ENCODE measurements at regions not wholly inside any gene's neighbourhood (a gene's known extent, or its start where the extent isn't known, plus 50 kb on each side); places are given as distances from the start of the nearest gene placed in this dataset.

DNA sequence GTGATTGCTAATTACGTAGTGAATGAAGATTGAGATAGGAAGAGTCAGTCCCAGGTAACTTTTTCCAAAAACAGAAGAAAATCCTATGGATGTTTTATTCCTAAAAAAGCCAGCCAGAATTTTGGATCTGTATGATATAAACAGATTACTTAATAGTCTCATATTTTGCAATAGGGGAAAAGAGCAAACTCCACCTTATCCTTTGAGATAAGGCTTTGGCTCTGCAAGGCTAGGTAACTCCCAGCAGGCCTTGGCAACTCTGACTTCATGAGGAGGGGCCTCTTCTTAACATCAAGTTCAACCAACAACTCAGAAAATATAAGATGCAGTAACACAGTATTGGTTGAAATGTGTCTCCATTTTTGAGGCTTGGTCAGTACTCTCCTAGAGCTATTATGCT, 98.7 kb upstream of the SLC4A4 start:
- no peak for DNase-seq (ENCODE audit: low read depth)

DNA sequence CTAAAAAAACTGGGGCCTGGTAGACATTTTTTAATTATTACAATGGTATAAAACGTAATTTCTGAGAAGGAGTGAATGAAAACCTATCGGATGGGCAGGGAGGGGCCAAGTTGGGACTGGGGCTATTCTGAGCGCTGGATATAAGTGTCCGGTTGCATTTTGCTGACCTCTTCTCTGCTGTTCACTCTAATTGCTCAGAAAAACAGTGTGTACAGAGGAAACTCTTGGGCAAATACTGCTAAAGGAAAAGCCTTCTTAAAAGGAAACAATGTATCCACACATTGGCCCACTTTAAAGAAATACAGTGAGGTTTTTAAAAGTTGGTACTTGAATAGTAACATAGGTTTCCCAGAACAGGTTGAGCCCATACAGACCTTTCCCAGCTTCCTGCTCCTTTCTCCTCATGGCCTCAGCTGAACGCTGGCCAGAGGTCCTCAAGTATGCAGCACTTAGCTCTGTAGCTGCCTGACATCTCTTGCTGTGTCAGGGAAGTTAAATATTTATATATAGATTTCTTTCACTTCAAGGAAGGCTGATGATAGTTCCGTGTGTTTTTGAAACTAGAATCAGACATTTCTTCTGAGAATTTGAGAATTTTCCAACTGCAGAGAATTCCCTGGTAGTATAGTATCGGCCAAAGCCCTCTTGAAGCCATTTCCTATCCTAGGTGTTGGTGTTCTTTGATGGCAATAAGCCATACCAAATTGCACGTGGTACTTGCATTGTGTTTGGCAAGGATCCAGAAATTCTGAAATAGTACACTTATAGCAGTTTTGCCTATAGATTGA, 97.1 kb upstream of the SLC4A4 start:
- DNase-seq (ENCODE audit: low read depth): no peak

DNA sequence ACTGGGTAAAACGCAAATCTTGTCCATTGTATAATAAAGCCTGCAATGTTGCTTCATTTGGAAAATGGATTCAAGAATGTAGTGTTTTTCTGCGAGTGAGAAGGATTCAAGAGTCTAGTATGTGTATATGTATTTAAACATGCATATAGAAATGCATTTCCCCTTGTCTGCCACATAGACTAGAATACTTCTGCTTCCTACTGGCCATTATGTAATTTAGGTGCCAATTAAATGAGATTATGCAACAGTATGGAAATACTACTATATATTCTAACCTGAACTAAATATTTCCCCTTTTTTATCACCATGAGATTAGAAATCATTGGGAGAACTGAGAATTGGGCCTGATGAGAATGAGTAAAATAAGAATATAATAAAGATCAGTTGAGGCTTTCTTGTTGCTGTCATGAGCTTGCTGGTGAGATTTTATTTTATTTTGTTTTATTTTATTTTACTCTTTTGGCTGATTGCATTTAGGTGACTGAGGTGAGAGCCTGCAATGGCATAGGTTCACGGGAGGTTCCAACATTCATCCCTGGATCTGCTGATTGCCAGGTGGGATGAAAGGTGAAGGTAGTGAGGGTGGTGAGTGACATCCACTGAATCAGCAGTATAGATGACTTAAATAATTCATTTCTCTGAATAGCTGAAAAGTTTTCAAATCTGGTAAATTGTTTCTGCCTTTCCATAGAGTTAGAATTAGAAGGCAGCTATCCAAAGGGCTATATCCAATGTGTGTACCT, 95.6 kb upstream of the SLC4A4 start:
- DNase-seq (ENCODE audit: low read depth): no peak

DNA sequence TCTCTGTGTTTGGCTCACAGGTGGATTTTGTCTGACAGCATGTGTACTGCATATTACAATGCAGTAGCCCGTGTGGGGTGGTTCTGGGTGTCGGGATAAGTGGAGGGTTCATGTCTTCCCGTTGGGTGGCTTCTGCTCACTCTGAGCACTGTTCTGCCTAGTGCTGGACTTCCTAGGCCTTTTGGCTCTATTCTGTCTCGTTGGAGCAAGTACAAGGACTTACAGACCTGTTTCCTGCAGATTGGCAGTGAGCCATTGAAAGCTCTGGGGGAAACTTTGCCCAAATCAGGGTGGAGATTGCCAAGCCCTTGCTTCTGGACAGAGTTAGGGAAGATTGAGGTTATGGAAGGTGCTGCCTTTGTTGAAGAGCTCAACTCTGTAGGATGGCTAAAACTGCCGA, 91.1 kb upstream of the SLC4A4 start:
- no peak for DNase-seq (ENCODE audit: low read depth)

DNA sequence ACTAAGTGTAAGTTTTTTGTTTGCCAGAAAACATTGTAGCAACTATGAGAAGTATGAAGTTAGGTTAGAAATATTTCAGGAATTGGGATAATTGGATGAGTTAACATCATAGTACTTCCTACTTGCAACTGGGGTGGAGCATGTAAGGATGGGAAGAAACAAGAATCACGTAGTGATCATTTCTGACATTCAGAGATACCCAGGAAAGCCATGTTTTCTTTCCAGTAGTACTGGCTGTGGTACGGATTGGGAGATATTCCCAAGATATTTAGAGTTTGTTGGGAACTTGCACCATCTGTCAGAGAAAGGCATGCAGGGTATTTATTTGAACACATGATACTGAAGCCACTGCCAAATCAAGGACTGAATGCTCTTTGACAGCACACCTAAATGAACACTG, 87.6 kb upstream of the SLC4A4 start:
- DNase-seq (ENCODE audit: low read depth): peak; percentile 59

DNA sequence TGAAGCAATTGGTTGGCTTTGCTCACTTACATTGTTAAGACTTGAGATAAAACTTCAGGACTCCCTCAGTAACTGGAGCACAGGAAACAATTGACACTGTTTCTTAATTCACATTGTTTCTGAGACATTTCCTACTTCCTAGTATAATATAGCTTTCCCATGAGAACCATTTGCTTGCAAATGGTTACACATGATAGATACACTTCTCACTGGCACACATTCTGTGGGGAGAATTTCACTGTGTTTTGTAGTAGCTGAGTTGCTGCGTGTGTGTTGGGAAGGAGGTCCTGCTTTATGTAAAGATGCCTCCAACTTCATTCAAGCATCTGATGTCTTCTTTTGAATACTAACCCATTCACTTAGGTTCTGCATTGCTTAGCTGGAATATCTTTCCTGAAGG, 85.3 kb upstream of the SLC4A4 start:
- no peak for DNase-seq (ENCODE audit: low read depth)

DNA sequence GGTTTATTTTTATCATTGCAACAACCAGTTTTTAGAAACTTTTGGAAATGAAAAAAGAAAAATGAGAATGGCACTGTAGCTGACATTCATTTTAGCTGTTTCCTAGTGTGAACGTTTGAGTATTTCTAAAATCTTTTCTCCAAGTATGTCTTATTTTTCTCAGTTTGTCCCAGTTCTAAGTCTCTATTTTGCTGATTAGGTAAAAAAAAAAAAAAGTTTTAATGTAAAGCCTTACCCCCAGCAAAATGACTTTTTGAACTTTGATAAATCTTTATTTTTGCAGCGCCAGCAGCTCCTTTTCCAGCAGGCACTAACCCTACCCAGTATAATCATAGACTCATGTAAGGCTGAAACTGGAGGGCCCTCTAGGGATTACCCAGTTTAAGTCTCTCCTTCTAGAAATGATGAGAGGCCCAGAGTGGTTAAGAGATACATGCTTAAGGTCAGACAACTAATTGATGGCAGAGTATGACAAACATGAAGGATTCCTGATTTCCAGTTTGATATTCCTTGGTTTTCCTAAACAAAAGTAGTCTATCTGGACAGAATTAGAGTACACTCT, 84.3 kb upstream of the SLC4A4 start:
- DNase-seq (ENCODE audit: low read depth): no peak

DNA sequence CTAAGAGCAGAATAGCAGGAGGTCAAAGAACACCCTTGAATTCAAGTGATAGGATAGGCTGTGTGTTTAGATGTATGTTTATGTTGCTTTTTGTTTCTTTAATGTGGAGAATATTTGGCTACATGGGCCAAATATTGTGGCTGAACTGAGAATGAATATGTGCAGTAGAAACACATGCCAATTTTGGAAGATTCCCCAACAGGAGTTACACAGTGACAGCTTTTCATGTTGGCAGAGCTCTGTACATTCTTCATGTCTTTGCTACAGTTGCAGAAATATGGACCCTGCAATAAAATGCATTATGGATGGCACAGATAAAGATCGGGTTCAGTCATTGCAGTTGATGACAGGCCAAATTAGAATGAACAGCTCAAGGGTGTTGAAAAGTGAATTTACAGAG, 82.8 kb upstream of the SLC4A4 start:
- DNase-seq (ENCODE audit: low read depth): no peak

DNA sequence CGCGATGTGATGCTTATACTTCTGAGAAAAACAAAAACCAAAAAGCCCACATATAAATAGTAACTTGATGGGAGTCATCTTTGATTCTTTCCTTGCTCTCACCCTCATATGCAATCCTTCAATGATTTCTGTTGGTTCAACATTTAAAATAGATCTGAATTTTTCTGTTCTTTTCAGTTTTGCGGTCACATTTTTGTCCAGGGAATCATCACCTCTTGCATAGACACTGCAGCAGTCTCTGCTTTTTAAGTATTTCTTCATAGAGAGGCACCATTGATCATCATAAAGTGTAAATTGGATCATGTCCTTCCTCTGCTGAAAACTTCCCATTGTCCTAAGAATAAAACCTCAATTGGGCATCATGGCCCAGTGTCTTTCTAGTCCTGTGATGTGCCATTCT, 81.1 kb upstream of the SLC4A4 start:
- peak; percentile 57 for DNase-seq (ENCODE audit: low read depth)

DNA sequence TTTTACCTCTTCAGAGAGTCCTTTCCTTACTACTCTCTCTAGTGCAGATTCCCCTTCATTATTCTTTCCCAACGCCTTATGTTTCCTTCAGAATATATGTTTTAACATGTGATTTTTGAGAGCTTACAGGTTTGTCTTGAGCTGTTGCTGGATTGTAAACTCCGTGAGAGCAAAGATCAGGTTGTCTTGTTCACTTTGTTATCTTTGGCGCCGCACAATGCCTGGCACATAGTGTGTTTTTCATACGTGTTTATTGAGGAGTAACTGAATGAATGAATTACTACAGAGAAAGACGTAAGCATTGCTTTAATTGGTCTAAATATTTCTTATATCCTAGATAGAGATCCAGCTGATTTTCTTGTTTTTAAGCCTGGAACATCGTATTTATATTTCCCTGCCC, 80.5 kb upstream of the SLC4A4 start:
- DNase-seq (ENCODE audit: low read depth): no peak

DNA sequence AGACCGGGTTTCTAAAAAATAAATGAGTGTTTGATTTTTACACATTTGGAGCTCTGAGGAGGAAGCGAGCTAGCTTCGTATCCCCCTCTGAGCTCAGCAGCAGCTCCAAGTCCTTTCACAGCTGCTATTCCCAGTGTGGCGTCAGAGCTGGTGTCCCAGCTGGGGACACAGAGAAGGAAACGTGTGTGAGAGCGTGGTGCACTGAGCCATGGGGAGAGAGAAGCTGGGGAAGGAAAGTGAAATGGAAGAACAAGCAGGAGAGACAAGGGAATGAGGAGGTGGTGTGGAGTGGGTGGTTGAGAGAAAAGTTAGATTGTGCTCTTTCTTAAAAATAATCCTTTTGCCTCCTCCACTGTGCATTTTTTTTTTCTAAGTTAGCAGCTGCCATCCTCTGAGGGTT, 79.5 kb upstream of the SLC4A4 start:
- no peak for DNase-seq (ENCODE audit: low read depth)

DNA sequence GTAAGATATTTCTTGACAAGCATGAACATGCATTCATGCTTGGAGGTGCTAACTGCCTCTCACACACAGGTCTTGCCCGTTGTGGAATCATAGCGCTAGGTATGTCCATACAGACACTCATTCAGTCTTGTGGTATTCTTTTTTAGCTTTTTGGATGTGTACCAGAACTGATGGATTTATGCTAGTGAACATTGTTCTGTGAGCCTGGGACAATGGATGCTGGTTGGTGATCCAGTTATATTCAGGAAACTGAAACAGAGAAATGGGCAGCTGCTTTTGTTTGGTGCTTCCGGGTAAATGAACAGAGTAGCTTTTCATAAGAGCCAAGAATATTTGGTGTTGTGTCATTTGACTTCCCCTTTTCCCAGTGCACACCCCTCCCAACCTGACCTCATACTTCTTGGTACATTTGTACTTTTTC, 78.9 kb upstream of the SLC4A4 start:
- no peak for DNase-seq (ENCODE audit: low read depth)

DNA sequence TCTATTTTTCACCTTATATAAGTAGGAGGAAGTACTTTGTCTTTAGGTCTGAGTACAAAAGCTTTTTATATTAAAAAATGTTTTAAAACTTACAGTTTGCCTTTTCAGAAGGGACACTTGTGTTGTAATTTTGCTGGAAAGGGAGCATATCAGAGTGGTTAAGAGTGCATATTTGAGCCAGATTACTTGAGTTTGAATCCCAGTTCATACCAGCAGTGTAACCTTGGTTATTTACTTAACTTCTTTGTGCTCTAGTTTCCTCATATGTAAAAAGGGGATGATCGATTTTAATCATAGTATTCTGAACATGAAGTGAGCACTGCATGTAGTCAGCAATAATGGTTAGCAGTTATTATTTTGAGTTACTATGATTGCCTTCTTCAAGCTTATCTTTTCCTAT, 78.3 kb upstream of the SLC4A4 start:
- DNase-seq (ENCODE audit: low read depth): no peak

DNA sequence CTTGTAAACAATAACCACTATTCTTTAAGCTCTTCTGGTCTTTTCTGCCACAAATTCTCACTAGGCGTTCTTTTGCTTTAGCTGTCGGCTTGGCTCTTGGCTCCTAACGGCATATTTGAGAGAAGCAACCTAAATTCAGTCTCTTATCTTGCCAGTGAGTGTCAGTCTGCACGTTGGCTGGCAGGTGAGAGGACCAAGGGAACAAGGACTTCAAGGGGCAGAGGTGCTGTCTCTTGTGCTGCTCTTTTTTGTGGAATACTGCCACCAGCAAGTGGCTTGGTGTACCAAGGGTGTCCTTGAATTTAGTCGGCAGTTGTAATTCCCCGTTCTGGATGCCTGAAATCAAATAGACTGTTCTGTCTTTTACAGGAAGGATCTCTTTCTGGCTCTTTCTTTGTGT, 77.8 kb upstream of the SLC4A4 start:
- DNase-seq (ENCODE audit: low read depth): no peak

DNA sequence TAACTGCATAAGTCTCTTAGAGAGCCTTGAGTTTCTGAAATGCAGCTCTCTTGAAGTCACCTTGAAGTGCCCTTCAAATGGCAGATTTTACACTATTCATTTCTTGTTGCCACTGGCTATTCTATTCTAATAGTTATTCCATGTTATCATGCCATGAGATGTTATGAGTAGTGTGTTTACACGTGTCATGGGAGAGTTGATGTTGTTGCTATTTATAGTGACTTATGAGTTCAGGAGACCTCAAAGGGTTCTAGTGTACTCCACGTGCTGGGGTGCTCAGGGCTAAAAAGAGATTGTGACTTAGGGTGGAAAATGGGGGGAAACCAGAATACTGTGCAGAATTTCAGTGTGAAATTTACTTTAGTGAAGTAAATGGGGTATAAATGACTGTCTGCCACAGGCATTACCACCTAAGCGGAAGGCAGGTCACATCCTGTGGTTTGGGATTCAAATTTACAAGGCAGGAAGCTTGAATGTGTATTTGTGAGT, 77.1 kb upstream of the SLC4A4 start:
- DNase-seq (ENCODE audit: low read depth): peak; percentile 51

DNA sequence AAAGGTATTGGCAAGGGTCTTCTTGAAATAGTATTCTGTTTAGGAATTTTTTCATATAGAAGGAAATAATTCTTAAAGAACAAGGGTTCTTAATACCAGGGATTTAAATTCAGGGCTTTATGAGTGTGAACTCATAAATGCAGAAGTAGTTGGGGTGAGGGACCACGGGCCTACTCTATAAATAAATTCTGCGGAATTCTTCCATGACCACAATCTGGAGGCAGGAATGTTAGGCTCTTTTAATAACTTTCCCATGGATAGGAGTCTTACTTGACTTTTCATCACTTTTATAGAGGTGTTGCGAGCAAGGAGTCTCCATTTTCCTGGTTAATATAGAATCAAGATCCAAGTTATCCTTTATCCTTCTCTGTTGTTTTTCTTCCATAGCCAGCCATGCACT, 76.7 kb upstream of the SLC4A4 start:
- DNase-seq (ENCODE audit: low read depth): peak; percentile 44

DNA sequence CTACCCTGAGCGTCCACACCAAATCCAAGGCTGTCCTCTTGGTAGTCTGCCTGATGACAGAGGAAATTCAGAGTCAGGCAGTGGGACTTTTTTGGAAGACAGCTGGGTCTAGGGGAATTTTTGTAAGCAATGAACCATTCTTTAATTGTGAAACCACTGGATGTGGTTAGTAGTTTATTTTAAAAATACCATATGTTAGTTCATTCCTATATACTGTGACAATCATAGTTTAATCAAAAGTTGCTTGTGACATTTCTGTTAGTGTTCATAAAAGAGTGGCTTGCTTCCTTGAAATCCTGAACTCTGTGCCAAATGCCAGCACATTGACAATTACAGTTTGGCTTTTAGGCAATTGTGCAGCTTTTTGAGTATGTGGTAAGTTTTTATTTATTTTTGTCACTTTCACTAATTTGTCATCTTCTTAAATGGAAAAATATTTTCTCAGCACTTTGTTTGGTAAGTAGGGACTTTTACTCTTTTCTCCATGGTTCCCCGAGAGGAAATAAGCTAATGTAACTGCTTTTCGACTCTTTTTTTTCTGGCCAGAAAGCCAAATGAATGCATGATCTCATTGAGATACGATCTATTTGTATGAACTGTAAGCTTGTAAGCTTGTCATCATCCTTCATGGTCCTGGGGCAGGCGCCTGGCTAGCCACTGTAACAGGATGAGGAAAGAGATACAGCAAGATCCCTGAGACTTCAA, 72.6 kb upstream of the SLC4A4 start:
- DNase-seq (ENCODE audit: low read depth): peak; percentile 88

DNA sequence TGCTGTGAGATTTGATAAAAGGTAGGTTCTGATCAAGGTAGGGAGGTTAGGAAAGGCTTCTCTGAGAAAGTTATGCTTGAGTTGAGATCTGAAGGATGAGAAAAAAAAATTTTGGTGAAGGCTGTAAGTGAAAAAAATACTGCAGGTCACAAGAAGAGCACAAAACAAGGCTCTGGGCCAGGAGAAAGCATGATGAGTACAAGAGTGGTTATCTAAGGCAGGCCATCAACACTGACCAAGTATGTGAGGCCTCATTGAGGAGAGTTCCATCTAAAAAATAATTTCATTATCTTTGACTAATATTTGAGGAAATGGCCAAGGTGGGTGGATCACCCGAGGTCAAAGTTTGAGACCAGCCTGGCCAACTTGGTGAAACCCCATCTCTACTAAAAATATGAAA, 71.6 kb upstream of the SLC4A4 start:
- DNase-seq (ENCODE audit: low read depth): no peak

DNA sequence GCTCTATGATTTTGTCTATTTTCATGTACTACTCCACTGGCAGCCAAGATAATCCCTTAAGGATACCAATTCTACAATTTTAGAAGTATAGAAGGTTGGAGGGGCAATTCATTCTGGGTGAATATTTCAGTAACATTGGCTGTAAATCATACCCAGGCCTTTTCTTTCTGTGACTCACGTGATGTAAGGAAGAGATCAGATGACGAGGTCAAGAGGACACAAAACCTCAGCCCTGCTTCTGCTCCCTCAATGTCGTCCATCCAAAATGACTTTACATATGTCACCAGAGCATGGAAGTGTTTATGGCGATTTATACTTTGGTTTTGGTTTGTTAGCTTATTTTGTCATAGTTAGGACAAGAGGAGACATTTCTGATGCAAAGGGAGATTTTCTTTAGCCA, 70.7 kb upstream of the SLC4A4 start:
- DNase-seq (ENCODE audit: low read depth): peak; percentile 57

DNA sequence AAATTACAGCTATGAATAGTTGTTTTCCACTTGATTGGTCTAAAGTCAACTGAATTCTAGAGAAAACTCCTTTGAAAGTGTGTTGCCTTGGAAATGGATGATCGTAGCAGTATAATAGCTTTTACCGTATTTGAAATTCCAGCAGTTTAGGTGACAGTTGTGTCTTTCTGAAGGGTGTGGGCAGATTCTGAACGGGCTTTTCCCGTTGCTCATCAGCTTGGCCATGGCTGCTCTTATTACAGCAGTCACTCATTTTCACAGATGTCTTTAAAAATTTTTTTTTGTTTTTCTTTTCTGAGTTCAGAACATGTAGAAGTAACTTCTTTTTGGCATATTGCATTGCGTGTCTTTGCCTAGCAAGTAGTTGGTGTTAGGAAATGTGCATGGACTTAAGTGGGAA, 69.6 kb upstream of the SLC4A4 start:
- no peak for DNase-seq (ENCODE audit: low read depth)

DNA sequence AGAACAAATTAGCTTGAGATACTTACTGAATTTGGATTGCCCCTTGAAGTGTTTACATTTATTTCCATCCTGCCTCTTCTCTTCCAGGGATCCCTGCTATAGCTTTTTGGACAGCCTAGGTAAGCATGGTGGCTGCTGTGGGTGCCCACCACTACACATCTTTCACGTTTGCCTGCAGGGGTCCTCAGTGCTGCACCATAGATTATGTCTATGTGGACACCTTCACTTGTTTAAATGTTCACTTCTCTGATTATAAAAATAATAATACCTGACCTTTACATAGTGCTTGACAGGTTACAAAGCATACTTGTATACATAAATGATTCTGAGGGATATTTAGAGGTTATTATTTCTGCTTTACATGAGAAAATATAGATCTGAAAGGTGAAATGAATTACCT, 67.9 kb upstream of the SLC4A4 start:
- DNase-seq (ENCODE audit: low read depth): peak; percentile 56

DNA sequence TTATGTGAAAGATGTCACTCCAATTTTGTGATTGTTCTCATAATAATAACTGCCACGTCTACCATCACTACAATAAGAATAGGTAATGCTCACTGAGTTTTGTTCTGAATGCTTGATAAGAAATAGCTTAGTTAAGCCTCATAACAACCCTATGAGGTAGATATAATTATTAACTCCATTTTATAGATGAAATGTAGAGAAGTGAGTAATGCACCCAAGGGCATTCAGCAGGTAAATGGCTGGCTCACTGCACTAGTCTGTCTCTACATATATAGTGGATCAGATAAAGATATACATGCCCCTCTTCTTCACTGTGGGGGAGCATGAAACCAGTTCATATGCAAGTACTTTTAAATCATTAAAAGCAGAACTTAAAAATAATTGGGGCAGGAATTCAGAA, 65.8 kb upstream of the SLC4A4 start:
- DNase-seq (ENCODE audit: low read depth): no peak

DNA sequence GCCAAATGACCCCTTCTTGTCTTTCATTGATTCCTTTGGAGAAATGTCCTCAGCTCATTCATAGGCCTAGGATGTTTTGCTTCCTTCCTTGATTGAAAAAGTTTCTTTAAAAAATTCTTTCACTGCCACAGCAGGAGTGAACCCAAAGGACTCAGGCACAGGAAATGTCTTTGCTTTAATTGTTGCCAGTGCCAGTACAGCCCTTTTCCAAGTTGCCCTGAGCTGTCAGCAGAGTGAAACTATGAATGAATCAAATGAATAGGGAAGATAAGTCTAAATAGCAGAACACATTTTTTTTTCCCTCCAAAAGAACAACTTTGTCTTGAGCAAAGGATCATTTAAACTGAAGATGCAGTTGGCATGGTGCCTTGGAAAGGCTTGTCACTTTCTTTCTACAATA, 63.8 kb upstream of the SLC4A4 start:
- DNase-seq (ENCODE audit: low read depth): no peak

All from ELR (cell line).